Muscle layer of colon (tissue), 2 donors: ENCODE measurements at regions not wholly inside any gene's neighbourhood (a gene's known extent, or its start where the extent isn't known, plus 50 kb on each side); places are given as distances from the start of the nearest gene placed in this dataset.

Source experiments
- H3K27ac ChIP-seq: one replicate; pipeline ENCODE4 v1.7.0; 2013; ENCODE audit warnings: low read depth, mild to moderate bottlenecking, low read length, moderate library complexity
- H3K27me3 ChIP-seq, 2 donors: one replicate each; pipeline ENCODE4 v1.7.0; 2013; ENCODE audit warnings: low read length in 2 of 2, mild to moderate bottlenecking in 2 of 2; ENCODE audit not compliant: insufficient read depth in 2 of 2, control insufficient read depth in 1 of 2
- H3K36me3 ChIP-seq: one replicate; pipeline ENCODE4 v1.7.0; 2013; ENCODE audit warnings: mild to moderate bottlenecking, low read length; ENCODE audit not compliant: insufficient read depth
- H3K4me1 ChIP-seq: one replicate; pipeline ENCODE4 v1.7.0; 2013; ENCODE audit warnings: mild to moderate bottlenecking, low read length; ENCODE audit not compliant: insufficient read depth
- H3K4me3 ChIP-seq, 2 donors: one replicate each; pipeline ENCODE4 v1.7.0; 2013; ENCODE audit warnings: low read length in 2 of 2, low read depth in 1 of 2, mild to moderate bottlenecking in 1 of 2, moderate library complexity in 1 of 2
- H3K9ac ChIP-seq: one replicate; pipeline ENCODE4 v1.7.0; 2013; ENCODE audit warnings: low read length
- H3K9me3 ChIP-seq: one replicate; pipeline ENCODE4 v1.7.0; 2013; ENCODE audit warnings: mild to moderate bottlenecking, low read length
- donor health status: abdominal sarcoma.
- donor health status: Adenocarcinoma of cecum.

DNA sequence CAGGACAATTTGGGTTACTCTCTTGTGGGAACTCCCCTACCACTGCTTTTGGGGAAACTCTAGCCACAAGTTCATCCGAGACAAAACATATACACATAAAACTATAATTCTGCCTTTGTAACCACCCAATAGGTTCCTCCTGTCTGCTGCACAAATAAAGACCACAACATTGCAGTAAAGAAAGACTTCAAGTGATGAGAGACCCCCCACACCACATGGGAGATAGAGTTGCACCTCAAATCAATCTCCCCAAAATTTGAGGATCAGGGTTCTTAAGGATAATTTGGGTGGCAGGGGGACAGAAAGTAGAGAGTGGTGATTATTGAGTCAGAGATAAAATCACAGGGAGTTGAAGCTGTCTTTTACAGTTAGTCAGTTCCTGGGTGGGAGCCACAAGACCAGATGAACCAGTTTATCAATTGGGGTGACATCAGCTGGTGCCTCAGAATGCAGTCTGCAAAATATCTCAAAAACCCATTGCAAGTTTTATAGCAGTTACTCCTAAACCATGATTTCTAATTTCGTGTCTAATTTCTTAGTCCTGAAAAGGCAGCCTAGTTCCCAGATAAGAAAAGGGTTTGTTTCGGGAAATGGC is 1348.5 kb downstream of the PCDH9 start:
- Histone ChIP-seq H3K9me3 (no peaks in the 10 kb centered on the region), H3K4me3 (no peak overlapping the region), H3K36me3 (no peaks in the 10 kb centered on the region), H3K27ac (no peak overlapping the region), H3K9ac (no peak overlapping the region), H3K4me1 (no peaks in the 10 kb centered on the region), H3K27me3 (no peaks in the 10 kb centered on the region)

DNA sequence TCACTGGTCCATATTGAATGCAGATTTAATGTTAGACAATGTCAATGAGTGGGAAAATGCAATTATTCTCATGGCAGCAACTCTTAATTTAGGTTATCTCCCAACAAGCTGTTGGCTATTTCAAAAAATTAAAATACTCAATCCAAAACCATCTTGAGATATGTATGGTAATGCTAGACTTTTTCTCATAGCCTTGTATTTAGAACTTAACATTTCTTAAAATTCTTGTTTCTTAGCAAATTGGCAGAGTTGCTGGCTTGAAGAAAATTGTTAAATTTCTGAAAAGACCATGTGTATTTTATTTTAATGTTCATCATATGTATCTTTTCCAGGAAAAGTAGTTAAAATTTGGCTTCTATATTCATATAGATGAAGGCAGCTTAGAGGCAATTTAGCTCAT is 1355.1 kb downstream of the PCDH9 start:
- Histone ChIP-seq H3K36me3 (no peaks in the 10 kb centered on the region), H3K4me3 (no peak overlapping the region), H3K27me3 (no peaks in the 10 kb centered on the region), H3K9ac (no peak overlapping the region), H3K9me3 (no peaks in the 10 kb centered on the region), H3K27ac (no peak overlapping the region), H3K4me1 (no peaks in the 10 kb centered on the region)

DNA sequence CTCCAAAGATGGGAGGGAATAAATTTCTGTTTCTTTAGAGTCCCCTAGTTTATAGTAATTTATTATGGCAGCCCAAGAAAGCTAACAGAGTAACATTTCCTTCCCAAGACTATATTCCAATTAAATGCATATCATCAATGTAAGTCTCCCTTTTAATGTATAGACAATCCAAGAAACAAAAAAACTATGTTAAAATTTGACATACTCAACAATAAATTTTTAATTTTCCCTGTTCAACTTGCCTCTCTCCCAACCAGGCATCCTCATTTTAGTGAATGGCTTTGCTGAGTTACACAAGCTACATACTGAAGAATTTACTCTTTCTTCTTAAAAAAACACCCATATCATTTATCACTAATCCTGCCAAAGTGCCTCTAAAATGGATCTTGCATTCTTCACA is 1357.7 kb downstream of the PCDH9 start:
- no peaks in the 10 kb centered on the region for H3K27me3 ChIP-seq
- H3K4me3 ChIP-seq, result no peak overlapping the region
- H3K4me1 ChIP-seq, result no peaks in the 10 kb centered on the region
- no peaks in the 10 kb centered on the region for H3K36me3 ChIP-seq
- no peaks in the 10 kb centered on the region for H3K9me3 ChIP-seq
- no peak overlapping the region for H3K27ac ChIP-seq
- no peak overlapping the region for H3K9ac ChIP-seq

DNA sequence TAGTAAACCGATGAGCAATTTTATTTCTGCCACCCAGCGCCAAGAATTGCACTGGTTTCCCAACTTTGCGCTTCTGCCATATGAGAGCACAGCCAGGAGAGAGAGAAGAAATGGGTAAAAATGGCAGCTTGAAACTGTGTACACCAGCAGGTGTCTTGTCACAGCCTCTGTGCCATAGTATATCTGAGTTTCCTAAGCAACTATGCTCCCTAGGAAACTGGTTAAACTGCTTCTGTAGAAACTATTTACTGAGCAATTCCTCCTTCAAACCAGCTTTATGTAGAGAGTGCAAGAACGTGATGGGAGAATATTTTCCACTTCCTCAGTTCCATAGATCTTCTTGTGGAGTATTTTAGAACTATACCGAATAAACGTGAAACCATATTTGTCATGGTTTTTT is 1361.3 kb downstream of the PCDH9 start:
- Histone ChIP-seq H3K9me3 (no peaks in the 10 kb centered on the region), H3K9ac (no peak overlapping the region), H3K4me3 (no peak overlapping the region), H3K27me3 (no peaks in the 10 kb centered on the region), H3K27ac (no peak overlapping the region), H3K36me3 (no peaks in the 10 kb centered on the region), H3K4me1 (no peaks in the 10 kb centered on the region)

DNA sequence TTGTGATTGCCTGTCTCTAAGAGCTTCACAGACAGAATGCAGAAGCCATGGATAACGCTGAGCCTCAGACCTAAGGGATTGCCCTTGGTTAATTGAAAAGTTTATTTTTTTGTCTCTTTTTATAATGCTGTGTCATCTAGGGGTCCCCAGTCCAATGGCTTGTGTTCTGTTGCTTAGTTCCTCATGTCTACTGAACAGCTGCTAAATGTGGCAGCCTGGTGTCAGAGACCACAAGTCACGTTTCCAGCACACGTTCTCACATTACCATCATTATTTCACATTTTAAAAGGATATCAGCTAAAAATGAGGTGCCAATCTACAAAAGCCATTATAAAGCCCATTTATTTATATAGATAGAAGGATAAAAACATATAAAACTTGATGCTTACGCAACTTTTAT is 1362.0 kb downstream of the PCDH9 start:
- Histone ChIP-seq H3K9ac (no peak overlapping the region), H3K36me3 (no peaks in the 10 kb centered on the region), H3K27me3 (no peaks in the 10 kb centered on the region), H3K4me1 (no peaks in the 10 kb centered on the region), H3K27ac (no peak overlapping the region), H3K9me3 (no peaks in the 10 kb centered on the region), H3K4me3 (no peak overlapping the region)

DNA sequence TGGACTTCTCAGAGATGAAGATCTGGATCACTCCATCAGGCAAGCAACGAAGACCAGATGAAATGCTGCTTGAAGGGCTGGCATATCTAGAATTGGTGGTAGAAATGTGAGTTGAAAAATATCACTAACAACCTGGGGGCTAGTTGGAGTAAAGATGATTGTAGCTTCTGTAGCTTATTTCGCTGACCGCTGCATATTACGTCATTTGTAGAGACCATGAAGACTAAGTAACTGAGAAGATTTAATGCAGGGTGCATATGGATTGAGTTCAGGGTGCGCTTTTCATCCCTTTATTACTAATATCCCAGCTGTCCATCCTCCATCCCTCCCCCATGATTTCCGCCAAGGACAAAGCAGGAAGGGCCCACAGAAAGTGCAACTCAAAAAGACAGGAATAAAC is 1364.0 kb downstream of the PCDH9 start:
- Histone ChIP-seq H3K27ac (no peak overlapping the region), H3K4me3 (no peak overlapping the region), H3K36me3 (no peaks in the 10 kb centered on the region), H3K9me3 (no peaks in the 10 kb centered on the region), H3K27me3 (no peaks in the 10 kb centered on the region), H3K4me1 (no peaks in the 10 kb centered on the region), H3K9ac (no peak overlapping the region)

DNA sequence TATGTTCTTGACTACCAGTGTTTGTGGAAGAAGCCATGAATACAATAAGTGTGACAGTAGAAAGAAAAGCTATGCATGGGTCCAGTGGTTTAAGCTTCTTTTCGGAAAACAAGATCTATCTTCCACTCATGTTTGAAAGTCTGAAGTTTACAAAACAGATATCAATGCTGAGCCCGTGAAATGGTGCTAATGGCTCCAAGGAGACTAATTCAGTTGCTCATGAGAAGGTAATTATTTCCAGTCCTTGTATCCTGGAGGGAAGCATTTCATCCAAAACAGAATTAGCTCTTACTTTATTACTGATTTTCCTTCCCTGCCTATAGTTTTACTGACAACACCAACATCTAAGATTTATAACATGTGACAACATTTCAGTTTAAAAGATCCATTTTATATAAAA is 1364.9 kb downstream of the PCDH9 start:
- Histone ChIP-seq H3K4me3 (no peak overlapping the region), H3K9ac (no peak overlapping the region), H3K36me3 (no peaks in the 10 kb centered on the region), H3K27ac (no peak overlapping the region), H3K27me3 (no peaks in the 10 kb centered on the region), H3K4me1 (no peaks in the 10 kb centered on the region), H3K9me3 (no peaks in the 10 kb centered on the region)

DNA sequence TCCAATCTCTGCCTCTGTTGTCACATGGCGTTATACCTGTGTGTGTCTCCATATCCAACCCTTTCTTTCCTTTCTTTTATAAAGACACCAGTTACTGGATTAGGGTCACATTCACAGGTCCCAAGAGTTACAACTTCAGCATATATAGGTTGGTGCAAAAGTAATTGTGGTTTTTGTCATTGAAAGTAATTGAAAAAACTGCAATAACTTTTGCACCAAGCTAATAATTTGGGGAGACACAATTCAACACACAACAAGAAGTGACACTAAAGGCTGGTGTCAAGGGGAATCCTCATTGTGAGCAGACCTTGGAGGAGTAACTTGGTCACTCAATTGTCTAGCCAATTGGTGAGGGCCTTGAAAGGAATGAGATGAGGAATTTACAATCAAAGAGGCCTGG is 1366.1 kb downstream of the PCDH9 start:
- H3K9me3 ChIP-seq, result no peaks in the 10 kb centered on the region
- H3K27me3 ChIP-seq, result no peaks in the 10 kb centered on the region
- H3K4me3 ChIP-seq, result no peak overlapping the region
- H3K9ac ChIP-seq, result no peak overlapping the region
- no peaks in the 10 kb centered on the region for H3K36me3 ChIP-seq
- H3K27ac ChIP-seq, result no peak overlapping the region
- no peaks in the 10 kb centered on the region for H3K4me1 ChIP-seq

DNA sequence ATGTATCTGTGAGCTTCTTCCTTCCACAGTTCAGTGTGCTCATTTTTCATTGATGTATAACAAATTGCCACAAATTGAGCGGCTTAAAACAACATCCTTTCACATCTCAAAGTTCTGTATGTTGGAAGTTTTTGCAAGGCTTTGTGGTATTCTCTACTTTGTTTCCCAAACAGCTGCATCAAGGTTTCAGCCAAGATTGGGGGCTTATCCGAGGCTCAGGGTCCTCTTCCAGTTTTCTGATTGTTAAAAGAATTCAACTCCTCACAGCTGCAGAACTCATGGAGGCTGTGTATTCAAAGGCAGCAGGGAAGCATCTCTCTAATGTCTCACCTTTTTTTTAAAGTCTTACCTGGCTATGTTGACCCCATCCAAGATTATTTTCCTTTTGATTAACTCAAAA is 1369.8 kb downstream of the PCDH9 start:
- Histone ChIP-seq H3K4me3 (no peak overlapping the region), H3K9ac (no peak overlapping the region), H3K27ac (no peak overlapping the region), H3K4me1 (no peaks in the 10 kb centered on the region), H3K9me3 (no peaks in the 10 kb centered on the region), H3K36me3 (no peaks in the 10 kb centered on the region), H3K27me3 (no peaks in the 10 kb centered on the region)

DNA sequence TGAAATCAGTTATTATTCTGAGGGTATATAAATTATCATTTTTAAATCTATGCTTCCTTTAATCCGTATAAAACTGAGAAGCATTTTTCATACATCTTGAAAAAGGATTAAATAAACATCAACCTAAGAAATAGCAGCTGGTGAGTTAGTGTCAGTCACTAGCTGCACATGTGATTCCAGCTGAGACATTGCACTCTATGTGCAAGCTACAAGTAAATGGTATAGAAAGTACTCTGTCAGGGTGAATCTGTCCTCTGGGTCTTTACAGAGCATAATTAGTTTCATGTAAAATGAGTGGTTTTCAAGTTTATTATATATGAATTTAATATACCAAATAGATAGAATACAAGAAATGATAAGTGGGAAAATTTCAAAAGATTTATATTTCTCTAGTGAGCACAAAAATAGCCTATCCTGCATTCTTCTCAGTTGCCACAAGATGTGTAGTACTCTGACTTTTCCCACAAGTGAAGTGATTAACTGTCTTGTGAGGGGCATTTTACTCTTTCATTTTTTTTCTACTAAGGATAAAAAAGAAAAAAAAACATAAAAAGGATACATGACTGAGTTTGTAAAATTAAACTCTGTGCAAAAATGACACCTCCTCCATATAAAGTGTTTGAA is 1372.1 kb downstream of the PCDH9 start:
- H3K4me1 ChIP-seq, result no peaks in the 10 kb centered on the region
- no peak overlapping the region for H3K27ac ChIP-seq
- no peak overlapping the region for H3K4me3 ChIP-seq
- no peaks in the 10 kb centered on the region for H3K27me3 ChIP-seq
- H3K9me3 ChIP-seq, result no peaks in the 10 kb centered on the region
- H3K36me3 ChIP-seq, result no peaks in the 10 kb centered on the region
- H3K9ac ChIP-seq, result no peak overlapping the region

DNA sequence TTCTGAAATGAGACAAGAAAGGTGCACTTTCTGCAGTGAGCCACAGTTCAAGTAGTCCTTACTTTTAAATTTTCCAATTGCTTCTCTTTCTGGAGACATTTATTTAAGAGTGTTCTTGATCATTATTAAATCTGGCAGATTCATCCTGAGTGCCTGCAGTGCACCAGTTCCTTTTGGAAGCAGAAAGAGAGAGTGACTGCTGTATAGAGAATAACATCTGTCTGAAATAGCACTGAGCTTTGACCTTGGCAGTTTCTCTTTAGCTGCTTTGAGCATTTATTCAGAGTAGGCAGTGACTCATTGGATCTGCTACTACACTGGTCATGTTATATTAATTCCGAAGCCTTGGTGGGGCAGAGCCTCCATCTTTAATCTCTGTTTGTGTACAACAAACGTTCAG is 1373.7 kb downstream of the PCDH9 start:
- H3K9me3 ChIP-seq, result no peaks in the 10 kb centered on the region
- no peaks in the 10 kb centered on the region for H3K36me3 ChIP-seq

DNA sequence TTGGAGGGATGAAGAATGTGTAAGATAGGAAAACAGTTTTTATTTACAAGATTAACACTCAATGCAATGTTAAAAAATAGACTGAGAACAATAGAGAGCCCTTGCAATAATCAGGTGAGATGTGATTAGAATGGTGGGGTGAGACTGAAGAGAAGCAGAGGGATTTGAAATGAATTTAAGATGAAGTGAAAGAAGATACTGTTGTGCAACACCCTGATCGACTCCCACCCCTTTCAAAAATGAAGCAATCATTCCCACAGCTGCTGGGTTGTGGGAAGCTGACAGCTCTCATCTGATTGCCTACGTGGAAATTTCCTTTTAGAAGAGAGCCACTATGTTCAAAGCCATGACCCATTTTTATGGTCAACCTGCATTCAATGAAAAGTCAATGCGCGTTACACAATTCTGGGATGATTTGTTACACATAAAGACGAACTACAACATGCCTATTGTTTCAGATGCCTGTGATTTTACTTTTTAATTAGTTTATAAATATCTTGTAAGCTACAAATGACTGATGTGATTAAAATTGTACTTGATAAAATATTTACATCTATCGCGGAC is 1374.8 kb downstream of the PCDH9 start:
- H3K4me1 ChIP-seq, result no peaks in the 10 kb centered on the region
- H3K9ac ChIP-seq, result no peak overlapping the region
- no peaks in the 10 kb centered on the region for H3K27me3 ChIP-seq
- H3K27ac ChIP-seq, result no peak overlapping the region
- H3K36me3 ChIP-seq, result no peaks in the 10 kb centered on the region
- no peak overlapping the region for H3K4me3 ChIP-seq
- no peaks in the 10 kb centered on the region for H3K9me3 ChIP-seq

More for the DNA sequence above, 1373.7 kb downstream of the PCDH9 start:
- Histone ChIP-seq H3K9ac (no peak overlapping the region), H3K4me1 (no peaks in the 10 kb centered on the region), H3K27ac (no peak overlapping the region), H3K27me3 (no peaks in the 10 kb centered on the region), H3K4me3 (no peak overlapping the region)
